GM12878 (cell line): ENCODE measurements at regions not wholly inside any gene's neighbourhood (a gene's known extent, or its start where the extent isn't known, plus 50 kb on each side); places are given as distances from the start of the nearest gene placed in this dataset.

Experiments used
- ATAC-seq: fragments of 200-7000 bp; cut with Tn5 transposase; 3 replicates; pipeline ENCODE4 v1.9.1; 2020; ENCODE audit warnings: mild to moderate bottlenecking, moderate library complexity
- BruUV-seq: library from RNA; stranded (reverse); fragments of 400-500 nt; replicated peaks from 2 replicates; lab custom pipeline; 2021; lab: Mats Ljungman, UMichigan
- CTCF ChIA-PET: fragments of 300-600 bp; sonication (Branson Sonifier 250); formaldehyde crosslinking; extraction: SDS; loops from one replicate; lab custom pipeline; 2021; ENCODE audit warnings: inconsistent platforms; lab: Yijun Ruan, JAX
- POLR2A ChIA-PET: fragments of 350-600 bp; formaldehyde crosslinking; extraction: SDS; loops from one replicate; lab custom pipeline; 2021; ENCODE audit warnings: inconsistent platforms; lab: Charles Lee
- RAD21 ChIA-PET: fragments of 300-600 bp; sonication (Branson Sonifier 250); formaldehyde crosslinking; loops from one replicate; lab custom pipeline; 2023; ENCODE audit warnings: antibody characterized with exemption; ENCODE audit not compliant: unreplicated experiment; lab: Charles Lee
- SMC1A ChIA-PET: fragments of 300-600 bp; sonication (Branson Sonifier 250); formaldehyde crosslinking; loops from one replicate; lab custom pipeline; 2023; ENCODE audit not compliant: unreplicated experiment, uncharacterized antibody; lab: Charles Lee
- DNase-seq: peaks from one replicate; pipeline ENCODE4 v3.0.0-alpha.2; 2011; ENCODE audit warnings: low read depth, low spot score
- FAIRE-seq: peaks from 3 replicates; lab custom pipeline; 2011; peaks lifted over from hg19 to GRCh38; lab: Jason Lieb, UNC
- H2AFZ ChIP-seq: 2 replicates; pipeline ENCODE4 v1.6.0; 2011; ENCODE audit warnings: low read depth, low read length, control low read depth; ENCODE audit not compliant: control insufficient read depth
- H3K27ac ChIP-seq: 2 replicates; pipeline ENCODE4 v1.5.1; 2011; ENCODE audit warnings: control low read depth; ENCODE audit not compliant: control insufficient read depth, insufficient read depth
- H3K27me3 ChIP-seq, 2 experiments: replicated peaks in 1 of 2; 2 replicates each; pipeline versions ENCODE4 v1.6.0 to v1.6.1; 2011; ENCODE audit warnings: low read length in 1 of 2; ENCODE audit not compliant: control insufficient read depth in 2 of 2, insufficient read depth in 2 of 2
- H3K36me3 ChIP-seq, 2 experiments: 2 replicates each; pipeline ENCODE4 v1.5.1; 2011; ENCODE audit warnings: low read length in 1 of 2; ENCODE audit not compliant: control insufficient read depth in 2 of 2, insufficient read depth in 2 of 2
- H3K4me1 ChIP-seq: 2 replicates; pipeline ENCODE4 v1.6.1; 2011; ENCODE audit warnings: mild to moderate bottlenecking, low read length, moderate library complexity, mixed read lengths; ENCODE audit not compliant: control insufficient read depth, insufficient read depth
- H3K4me2 ChIP-seq: 2 replicates; pipeline ENCODE4 v1.6.0; 2011; ENCODE audit warnings: control low read depth; ENCODE audit not compliant: control insufficient read depth, insufficient read depth
- H3K4me3 ChIP-seq: fragments of 200-600 bp; sonication (generic); 2 replicates; pipeline ENCODE4 v1.5.1; 2016
- H3K79me2 ChIP-seq: 2 replicates; pipeline ENCODE4 v1.6.0; 2011; ENCODE audit warnings: low read length; ENCODE audit not compliant: control insufficient read depth, insufficient read depth
- H3K9ac ChIP-seq: 2 replicates; pipeline ENCODE4 v1.8.0; 2011; ENCODE audit warnings: low read length, control low read depth, mixed read lengths; ENCODE audit not compliant: control insufficient read depth, insufficient read depth
- H3K9me3 ChIP-seq: replicated peaks from 3 replicates; pipeline ENCODE4 v1.5.1; 2011; ENCODE audit warnings: mild to moderate bottlenecking, low read length; ENCODE audit not compliant: control insufficient read depth, insufficient read depth
- H4K20me1 ChIP-seq: 2 replicates; pipeline ENCODE4 v1.6.0; 2011; ENCODE audit not compliant: control insufficient read depth, insufficient read depth
- BRCA1 ChIP-seq: IDR thresholded peaks from 2 replicates; pipeline ENCODE4 v1.6.1; 2011; ENCODE audit warnings: low read depth, low read length, improper control_type of control experiment
- CHD1 ChIP-seq: IDR thresholded peaks from 2 replicates; pipeline ENCODE4 v1.6.1; 2012; ENCODE audit warnings: low read depth, low read length, improper control_type of control experiment
- EED ChIP-seq: sonication (generic); IDR thresholded peaks from 2 replicates; pipeline ENCODE4 v1.6.1; 2016; ENCODE audit warnings: antibody characterized with exemption, low read depth
- EGR1 ChIP-seq, 2 experiments: IDR thresholded peaks; 1 replicate in 1 of 2; 2 replicates in 1 of 2; pipeline ENCODE4 v1.6.1; 2011 to 2012; ENCODE audit warnings: low read depth in 2 of 2, low read length in 2 of 2, borderline replicate concordance in 1 of 2, mild to moderate bottlenecking in 1 of 2, moderate library complexity in 1 of 2
- ESRRA ChIP-seq: IDR thresholded peaks from 2 replicates; pipeline ENCODE4 v1.6.1; 2012; ENCODE audit warnings: mild to moderate bottlenecking, low read length, improper control_type of control experiment
- FOS ChIP-seq: IDR thresholded peaks from 3 replicates; pipeline ENCODE4 v1.6.1; 2011; ENCODE audit warnings: borderline replicate concordance; ENCODE audit not compliant: insufficient read length; ENCODE audit errors: extremely low read depth
- HDAC6 ChIP-seq: fragments of 200-600 bp; sonication (generic); IDR thresholded peaks from one replicate; pipeline ENCODE4 v1.8.0; 2017; ENCODE audit warnings: antibody characterized with exemption; ENCODE audit not compliant: unreplicated experiment
- IRF4 ChIP-seq: IDR thresholded peaks from 2 replicates; pipeline ENCODE4 v1.6.1; 2011; ENCODE audit warnings: low read depth, low read length
- MTA2 ChIP-seq: fragments of 450-650 bp; IDR thresholded peaks from 2 replicates; pipeline ENCODE4 v1.6.1; 2016; ENCODE audit warnings: low read depth, mild to moderate bottlenecking, moderate library complexity
- NFYA ChIP-seq: IDR thresholded peaks from 2 replicates; pipeline ENCODE4 v1.6.1; 2011; ENCODE audit warnings: low read depth, mild to moderate bottlenecking, low read length, improper control_type of control experiment, borderline replicate concordance
- NR2C2 ChIP-seq: IDR thresholded peaks from 2 replicates; pipeline ENCODE4 v1.6.1; 2011; ENCODE audit warnings: borderline replicate concordance, low read depth; ENCODE audit not compliant: control insufficient read depth, insufficient read length
- PAX5 ChIP-seq: IDR thresholded peaks from 2 replicates; pipeline ENCODE4 v1.6.1; 2011; ENCODE audit warnings: low read depth, low read length, borderline replicate concordance
- POLR2AphosphoS5 ChIP-seq: IDR thresholded peaks from 2 replicates; pipeline ENCODE4 v1.6.1; 2011; ENCODE audit warnings: mild to moderate bottlenecking, low read length, inconsistent platforms
- SIN3A ChIP-seq: IDR thresholded peaks from 2 replicates; pipeline ENCODE4 v1.6.1; 2012; ENCODE audit warnings: low read depth, low read length, improper control_type of control experiment
- SMAD5 ChIP-seq: IDR thresholded peaks from 2 replicates; pipeline ENCODE4 v1.6.1; 2016; ENCODE audit warnings: antibody characterized with exemption, low read depth
- SPI1 ChIP-seq: IDR thresholded peaks from 2 replicates; pipeline ENCODE4 v1.6.1; 2011; ENCODE audit warnings: low read depth, mild to moderate bottlenecking, low read length, moderate library complexity, borderline replicate concordance; ENCODE audit not compliant: insufficient read depth
- TAF1 ChIP-seq: IDR thresholded peaks from 2 replicates; pipeline ENCODE4 v1.6.1; 2011; ENCODE audit warnings: mild to moderate bottlenecking, low read depth, low read length, borderline replicate concordance
- ZZZ3 ChIP-seq: IDR thresholded peaks from 2 replicates; pipeline ENCODE4 v1.6.1; 2011; ENCODE audit warnings: low read depth; ENCODE audit not compliant: control insufficient read depth, insufficient read length
- WGBS: methylation state at CpG from one replicate; pipeline ENCODE4 v1.1.6; 2016; ENCODE audit warnings: low lambda C conversion rate; ENCODE audit not compliant: insufficient replicate concordance, insufficient coverage; ENCODE audit errors: missing lambda C conversion rate; 5-methylcytosine and 5-hydroxymethylcytosine counted together
- in situ Hi-C: fragments of 300-500 bp; cut with MboI; formaldehyde crosslinking; loops from 9 replicates; pipeline ENCODE4 v1.14.3; 2018; ENCODE audit warnings: mixed read lengths
- intact Hi-C: fragments of 100-400 bp; cut with micrococcal nuclease; formaldehyde crosslinking; loops from one replicate; pipeline ENCODE4 v1.14.2; 2022; ENCODE audit not compliant: unreplicated experiment
- TF ChIP-seq, protein P1 (sequence below): fragments of 450-650 bp; IDR thresholded peaks from 2 replicates; pipeline ENCODE4 v1.6.1; 2016; ENCODE audit warnings: mild to moderate bottlenecking, moderate library complexity, borderline replicate concordance
- TF ChIP-seq, protein P2 (sequence below): IDR thresholded peaks from 2 replicates; pipeline ENCODE4 v1.6.1; 2011; ENCODE audit warnings: low read depth, low read length, improper control_type of control experiment, borderline replicate concordance

DNA sequence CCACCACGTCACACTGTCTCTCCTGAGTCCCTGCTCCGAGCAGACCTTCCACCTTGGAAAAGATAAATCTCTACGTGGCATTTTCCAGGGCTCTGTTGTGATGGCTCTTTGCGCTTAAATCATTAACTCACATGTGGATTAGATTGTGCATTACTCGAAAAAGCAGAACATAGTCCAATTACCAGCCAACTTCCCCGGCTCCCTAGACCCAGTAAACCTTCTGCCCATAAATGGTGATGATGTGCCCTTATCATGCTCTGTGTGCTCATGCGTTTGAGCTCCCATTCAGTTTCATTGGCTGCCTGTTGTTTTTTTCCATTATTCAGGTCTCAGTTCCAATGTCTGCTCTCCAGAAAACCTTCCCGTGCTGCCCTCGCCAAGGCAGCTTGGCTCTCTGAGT lies 471.2 kb downstream of the GLRX3 start:
- H3K27me3 ChIP-seq: no peaks in the 10 kb centered on the region
- no peaks in the 10 kb centered on the region for H3K79me2 ChIP-seq
- H3K4me3 ChIP-seq: no peak overlapping the region
- H3K9me3 ChIP-seq: no peaks in the 10 kb centered on the region; the same call in 2 of the 3 replicates
- ChIA-PET POLR2A (no interaction called here), RAD21 (no interaction called here), CTCF (no interaction called here), SMC1A (no interaction called here)
- no peak for FAIRE-seq
- in situ Hi-C loops (no loop called here), intact Hi-C loops (no loop called here)
- no peak for TF ChIP-seq EGR1 (IDR thresholded peaks at IDR 0.05; ENCODE audit: borderline replicate concordance in 1 of 2, low read depth in 2 of 2, low read length in 2 of 2)
- TF ChIP-seq SIN3A: no peak
- no peak for TF ChIP-seq POLR2AphosphoS5
- TF ChIP-seq PAX5: no peak
- no peak for TF ChIP-seq ZZZ3
- no peak for TF ChIP-seq NR2C2
- no peak for TF ChIP-seq HDAC6
- no peak for TF ChIP-seq FOS
- no peak for TF ChIP-seq BRCA1
- no peak for TF ChIP-seq ESRRA
- no peak for TF ChIP-seq MTA2
- TF ChIP-seq SMAD5: no peak
- TF ChIP-seq, protein P1, sequence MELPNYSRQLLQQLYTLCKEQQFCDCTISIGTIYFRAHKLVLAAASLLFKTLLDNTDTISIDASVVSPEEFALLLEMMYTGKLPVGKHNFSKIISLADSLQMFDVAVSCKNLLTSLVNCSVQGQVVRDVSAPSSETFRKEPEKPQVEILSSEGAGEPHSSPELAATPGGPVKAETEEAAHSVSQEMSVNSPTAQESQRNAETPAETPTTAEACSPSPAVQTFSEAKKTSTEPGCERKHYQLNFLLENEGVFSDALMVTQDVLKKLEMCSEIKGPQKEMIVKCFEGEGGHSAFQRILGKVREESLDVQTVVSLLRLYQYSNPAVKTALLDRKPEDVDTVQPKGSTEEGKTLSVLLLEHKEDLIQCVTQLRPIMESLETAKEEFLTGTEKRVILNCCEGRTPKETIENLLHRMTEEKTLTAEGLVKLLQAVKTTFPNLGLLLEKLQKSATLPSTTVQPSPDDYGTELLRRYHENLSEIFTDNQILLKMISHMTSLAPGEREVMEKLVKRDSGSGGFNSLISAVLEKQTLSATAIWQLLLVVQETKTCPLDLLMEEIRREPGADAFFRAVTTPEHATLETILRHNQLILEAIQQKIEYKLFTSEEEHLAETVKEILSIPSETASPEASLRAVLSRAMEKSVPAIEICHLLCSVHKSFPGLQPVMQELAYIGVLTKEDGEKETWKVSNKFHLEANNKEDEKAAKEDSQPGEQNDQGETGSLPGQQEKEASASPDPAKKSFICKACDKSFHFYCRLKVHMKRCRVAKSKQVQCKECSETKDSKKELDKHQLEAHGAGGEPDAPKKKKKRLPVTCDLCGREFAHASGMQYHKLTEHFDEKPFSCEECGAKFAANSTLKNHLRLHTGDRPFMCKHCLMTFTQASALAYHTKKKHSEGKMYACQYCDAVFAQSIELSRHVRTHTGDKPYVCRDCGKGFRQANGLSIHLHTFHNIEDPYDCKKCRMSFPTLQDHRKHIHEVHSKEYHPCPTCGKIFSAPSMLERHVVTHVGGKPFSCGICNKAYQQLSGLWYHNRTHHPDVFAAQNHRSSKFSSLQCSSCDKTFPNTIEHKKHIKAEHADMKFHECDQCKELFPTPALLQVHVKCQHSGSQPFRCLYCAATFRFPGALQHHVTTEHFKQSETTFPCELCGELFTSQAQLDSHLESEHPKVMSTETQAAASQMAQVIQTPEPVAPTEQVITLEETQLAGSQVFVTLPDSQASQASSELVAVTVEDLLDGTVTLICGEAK: no peak
- no peak for TF ChIP-seq EED
- TF ChIP-seq, protein P2, sequence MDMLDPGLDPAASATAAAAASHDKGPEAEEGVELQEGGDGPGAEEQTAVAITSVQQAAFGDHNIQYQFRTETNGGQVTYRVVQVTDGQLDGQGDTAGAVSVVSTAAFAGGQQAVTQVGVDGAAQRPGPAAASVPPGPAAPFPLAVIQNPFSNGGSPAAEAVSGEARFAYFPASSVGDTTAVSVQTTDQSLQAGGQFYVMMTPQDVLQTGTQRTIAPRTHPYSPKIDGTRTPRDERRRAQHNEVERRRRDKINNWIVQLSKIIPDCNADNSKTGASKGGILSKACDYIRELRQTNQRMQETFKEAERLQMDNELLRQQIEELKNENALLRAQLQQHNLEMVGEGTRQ: no peak
- no peak for TF ChIP-seq CHD1
- no peak for TF ChIP-seq SPI1
- TF ChIP-seq IRF4: no peak
- TF ChIP-seq NFYA: no peak
- no peak for TF ChIP-seq TAF1
- no peak overlapping the region for H3K27ac ChIP-seq
- H3K4me2 ChIP-seq: no peak overlapping the region
- no peaks in the 10 kb centered on the region for H3K36me3 ChIP-seq
- H2AFZ ChIP-seq: no peak overlapping the region
- no peaks in the 10 kb centered on the region for H4K20me1 ChIP-seq
- ATAC-seq: no peak
- H3K4me1 ChIP-seq: no peaks in the 10 kb centered on the region
- BruUV-seq: no TSS peak
- no peak overlapping the region for H3K9ac ChIP-seq
- WGBS: 28% methylated on average over 9 of the region's 9 CpGs
- no peak for DNase-seq
